Heart left ventricle (tissue), 13 donors: ENCODE measurements at regions not wholly inside any gene's neighbourhood (a gene's known extent, or its start where the extent isn't known, plus 50 kb on each side); places are given as distances from the start of the nearest gene placed in this dataset.

Experiments
- CTCF ChIP-seq, 12 donors: fragments of 200-600 bp; sonication (generic) in 4 of 12; IDR thresholded peaks; one replicate each; pipeline versions ENCODE4 v1.5.0 to v1.8.0; 2018 to 2022; ENCODE audit warnings: antibody characterized with exemption in 12 of 12, mild to moderate bottlenecking in 5 of 12
- POLR2A ChIP-seq, 2 donors: fragments of 450-650 bp; IDR thresholded peaks; one replicate each; pipeline ENCODE4 v1.6.1; 2017; ENCODE audit warnings: antibody characterized with exemption in 2 of 2, mild to moderate bottlenecking in 2 of 2, moderate library complexity in 2 of 2
- donor health status: ischemic (EF 13 %, LVEDD 7.1; RV severe dilation, severe dysfunction).
- donor health status: DM: no; HTN: yes; CAD: no.
- donor health status: DM: no; HTN: no; CAD: no.
- donor health status: ischemic (EF 25% LVEDD 6.9; RV normal size, moderate dysfunction).
- donor health status: ischemic (EF 25% LVEDD 5.7; RV mildly dilated, moderate dysfunction).
- donor health status: ischemic (EF 35%, LVEDD 5.7; RV mildly dilated, moderate dysfunction).
- donor health status: nonischemic (EF 11% LVEDD 7.7; RV severe dilation, severe dysfunction).
- donor health status: DM: yes; HTN: yes; CAD: no.
- donor health status: PGD.
- donor health status: ischemic (EF 29% LVEDD 5.4; RV normal size, mild dysfunction).
- donor health status: nonischemic (EF 23%, LVEDD 6.1; RV moderate dilation, normal function).

- TF ChIP-seq CTCF (IDR thresholded peaks at IDR 0.05) (no peak), POLR2A (IDR thresholded peaks at IDR 0.05) (no peak)
These were observed 402.7 kb downstream of the TBC1D4 start for GRCh38 chr13:75079226-75079625.
